Skeletal muscle tissue (tissue), 3 donors: ENCODE measurements at regions not wholly inside any gene's neighbourhood (a gene's known extent, or its start where the extent isn't known, plus 50 kb on each side); places are given as distances from the start of the nearest gene placed in this dataset.
"Not testable (repeated sequence)": the region's sequence is repeated elsewhere in the genome, so short reads cannot be mapped to it uniquely, and the experiment has no call there.

Experiments used
- H3K27ac ChIP-seq: one replicate; pipeline ENCODE4 v1.7.0; 2013; ENCODE audit warnings: mild to moderate bottlenecking, low read depth, low read length, inconsistent platforms
- H3K27me3 ChIP-seq, 3 donors: one replicate each; pipeline ENCODE4 v1.7.0; 2013; ENCODE audit warnings: low read length in 3 of 3; ENCODE audit not compliant: control insufficient read depth in 3 of 3, insufficient read depth in 3 of 3
- H3K36me3 ChIP-seq, 3 donors: one replicate each; pipeline ENCODE4 v1.7.0; 2013; ENCODE audit warnings: low read length in 3 of 3; ENCODE audit not compliant: control insufficient read depth in 3 of 3, insufficient read depth in 3 of 3
- H3K4me1 ChIP-seq, 3 donors: one replicate each; pipeline ENCODE4 v1.7.0; 2013; ENCODE audit warnings: low read length in 3 of 3, mild to moderate bottlenecking in 3 of 3; ENCODE audit not compliant: control insufficient read depth in 3 of 3, insufficient read depth in 3 of 3
- H3K4me3 ChIP-seq, 3 donors: one replicate each; pipeline ENCODE4 v1.7.0; 2013; ENCODE audit warnings: low read length in 3 of 3
- H3K9ac ChIP-seq, 3 donors: one replicate each; pipeline ENCODE4 v1.7.0; 2013; ENCODE audit warnings: low read length in 3 of 3, mild to moderate bottlenecking in 3 of 3, moderate library complexity in 2 of 3, low read depth in 1 of 3
- H3K9me3 ChIP-seq, 3 donors: one replicate each; pipeline ENCODE4 v1.7.0; 2013; ENCODE audit warnings: low read length in 3 of 3; ENCODE audit not compliant: control insufficient read depth in 3 of 3
- donor health status: Osteomylitis.

DNA sequence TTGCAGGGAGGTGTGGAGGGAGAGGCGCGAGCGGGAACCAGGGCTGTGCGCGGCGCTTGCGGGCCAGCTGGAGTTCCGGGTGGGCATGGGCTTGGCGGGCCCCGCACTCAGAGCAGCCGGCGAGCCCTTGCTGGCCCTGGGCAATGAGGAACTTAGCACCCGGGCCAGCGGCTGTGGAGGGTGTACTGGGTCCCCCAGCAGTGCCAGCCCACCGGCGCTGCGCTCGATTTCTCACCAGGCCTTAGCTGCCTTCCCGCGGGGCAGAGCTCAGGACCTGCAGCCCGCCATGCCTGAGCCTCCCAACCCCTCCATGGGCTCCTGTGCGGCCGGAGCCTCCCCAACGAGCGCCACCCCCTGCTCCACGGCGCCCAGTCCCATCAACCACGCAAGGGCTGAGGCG, 243.2 kb downstream of the TFAP2A start:
- not testable (repeated sequence) for H3K4me3 ChIP-seq, H3K9me3 ChIP-seq

GRCh38 chr6:10170816-10171215, 244.1 kb downstream of the TFAP2A start:
- no peak overlapping the region for H3K9ac ChIP-seq
- no peak overlapping the region for H3K27ac ChIP-seq
- no peaks in the 10 kb centered on the region for H3K9me3 ChIP-seq
- no peaks in the 10 kb centered on the region for H3K27me3 ChIP-seq
- no peaks in the 10 kb centered on the region for H3K36me3 ChIP-seq
- no peak overlapping the region for H3K4me3 ChIP-seq
- no peaks in the 10 kb centered on the region for H3K4me1 ChIP-seq

More for the DNA sequence above, 243.2 kb downstream of the TFAP2A start:
- H3K27ac ChIP-seq, H3K36me3 ChIP-seq, H3K9ac ChIP-seq, H3K27me3 ChIP-seq, H3K4me1 ChIP-seq: not testable (repeated sequence)

DNA sequence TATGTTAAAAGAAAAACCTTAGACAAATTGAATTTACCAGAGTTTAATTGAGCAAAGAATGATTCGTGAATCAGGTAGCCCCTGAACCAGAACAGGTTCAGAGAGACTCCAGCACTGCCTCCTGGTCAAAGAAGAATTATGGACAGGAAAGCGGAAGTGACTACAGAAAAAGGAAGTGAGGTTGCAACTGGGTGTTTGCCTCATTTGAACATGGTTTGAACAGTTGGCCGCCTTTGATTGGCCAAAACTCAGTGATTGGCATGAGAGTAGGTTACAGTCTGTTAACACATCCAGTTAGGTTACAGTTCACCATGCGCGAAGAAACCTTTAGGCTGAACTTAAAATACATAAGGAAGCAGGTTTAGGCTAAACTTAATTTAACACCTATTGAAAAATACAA, 248.8 kb downstream of the TFAP2A start:
- H3K4me3 ChIP-seq = no peak overlapping the region
- H3K4me1 ChIP-seq = no peaks in the 10 kb centered on the region
- no peaks in the 10 kb centered on the region for H3K36me3 ChIP-seq
- peaks cover 0 to 4% (median 0%) of the 10 kb centered on the region in 3 donors for H3K27me3 ChIP-seq
- no peak overlapping the region for H3K27ac ChIP-seq
- H3K9me3 ChIP-seq = no peaks in the 10 kb centered on the region
- no peak overlapping the region for H3K9ac ChIP-seq

DNA sequence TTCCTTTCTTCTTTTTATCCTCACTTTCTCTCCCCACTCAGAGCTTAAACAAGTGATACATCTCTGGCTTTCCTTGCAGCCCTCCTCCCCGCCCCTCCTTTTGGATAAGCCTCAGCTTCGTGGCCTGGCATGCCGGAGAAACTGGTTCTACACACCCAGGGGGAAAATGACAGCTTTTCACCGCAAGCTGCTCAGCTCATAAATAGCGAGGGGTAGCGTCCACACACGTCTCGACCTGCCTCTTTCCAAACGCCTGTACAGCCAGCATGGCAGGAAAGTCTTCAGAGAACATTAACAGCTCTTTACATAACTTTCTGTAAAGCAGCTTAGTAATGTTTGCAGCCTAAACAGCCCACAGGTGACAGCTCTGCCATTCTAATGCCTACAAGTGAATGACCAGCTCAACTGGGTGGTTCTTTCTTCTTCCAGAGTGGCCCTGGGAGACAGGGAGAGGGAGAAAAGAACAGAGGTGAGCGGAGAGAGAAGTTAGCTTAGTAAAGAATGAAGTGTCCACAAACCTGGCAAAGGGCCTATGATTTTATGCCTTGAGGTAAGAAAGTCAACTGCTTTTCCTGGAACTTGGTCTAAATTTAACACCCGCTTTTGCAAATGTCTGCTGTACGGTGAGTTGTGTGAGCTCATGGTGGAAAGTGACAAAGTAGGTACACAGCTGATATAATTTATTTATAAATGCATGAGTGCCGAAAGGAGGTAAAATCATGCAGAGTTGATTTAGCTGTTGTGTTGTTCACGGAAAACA, 251.5 kb downstream of the TFAP2A start:
- Histone ChIP-seq H3K4me1 (no peaks in the 10 kb centered on the region), H3K9ac (no peak overlapping the region), H3K9me3 (peaks cover 0 to 5% (median 2%) of the 10 kb centered on the region in 3 donors), H3K27ac (no peak overlapping the region), H3K4me3 (no peak overlapping the region), H3K27me3 (peaks cover 0 to 4% (median 0%) of the 10 kb centered on the region in 3 donors), H3K36me3 (no peaks in the 10 kb centered on the region)

GRCh38 chr6:10156875-10157274, 258.0 kb downstream of the TFAP2A start:
- no peak overlapping the region for H3K9ac ChIP-seq
- H3K4me1 ChIP-seq = no peaks in the 10 kb centered on the region
- H3K36me3 ChIP-seq = no peaks in the 10 kb centered on the region
- H3K27me3 ChIP-seq = no peaks in the 10 kb centered on the region
- H3K4me3 ChIP-seq = no peak overlapping the region
- peaks cover 0 to 5% (median 2%) of the 10 kb centered on the region in 3 donors for H3K9me3 ChIP-seq
- no peak overlapping the region for H3K27ac ChIP-seq

GRCh38 chr6:10154251-10154650, 260.6 kb downstream of the TFAP2A start:
- no peak overlapping the region for H3K4me3 ChIP-seq
- no peak overlapping the region for H3K27ac ChIP-seq
- H3K36me3 ChIP-seq = no peaks in the 10 kb centered on the region
- H3K9me3 ChIP-seq = peaks cover 0 to 2% (median 0%) of the 10 kb centered on the region in 3 donors
- peaks cover 0 to 4% (median 0%) of the 10 kb centered on the region in 3 donors for H3K27me3 ChIP-seq
- H3K4me1 ChIP-seq = no peaks in the 10 kb centered on the region
- no peak overlapping the region for H3K9ac ChIP-seq

GRCh38 chr6:10151144-10151915, 263.5 kb downstream of the TFAP2A start:
- H3K4me1 ChIP-seq = no peaks in the 10 kb centered on the region
- H3K36me3 ChIP-seq = no peaks in the 10 kb centered on the region
- no peak overlapping the region for H3K27ac ChIP-seq
- peaks cover 0 to 4% (median 0%) of the 10 kb centered on the region in 3 donors for H3K27me3 ChIP-seq
- no peak overlapping the region for H3K4me3 ChIP-seq
- no peaks in the 10 kb centered on the region for H3K9me3 ChIP-seq
- H3K9ac ChIP-seq = no peak overlapping the region

- no peaks in the 10 kb centered on the region for H3K9me3 ChIP-seq
- no peak overlapping the region for H3K9ac ChIP-seq
- no peak overlapping the region for H3K4me3 ChIP-seq
- peaks cover 0 to 4% (median 0%) of the 10 kb centered on the region in 3 donors for H3K27me3 ChIP-seq
- H3K36me3 ChIP-seq = no peaks in the 10 kb centered on the region
- no peak overlapping the region for H3K27ac ChIP-seq
- H3K4me1 ChIP-seq = no peaks in the 10 kb centered on the region
These were observed 265.3 kb downstream of the TFAP2A start for GRCh38 chr6:10149603-10150002.

- no peak overlapping the region for H3K27ac ChIP-seq
- no peaks in the 10 kb centered on the region for H3K4me1 ChIP-seq
- H3K27me3 ChIP-seq = peaks cover 0 to 4% (median 0%) of the 10 kb centered on the region in 3 donors
- no peaks in the 10 kb centered on the region for H3K36me3 ChIP-seq
- peak overlapping the region in 2 of 3 donors; percentile 27 to 47 for H3K4me3 ChIP-seq
- no peak overlapping the region for H3K9ac ChIP-seq
- H3K9me3 ChIP-seq = no peaks in the 10 kb centered on the region
These were observed 268.0 kb downstream of the TFAP2A start for GRCh38 chr6:10146715-10147451.
